LNCaP clone FGC (cell line): ENCODE measurements at regions not wholly inside any gene's neighbourhood (a gene's known extent, or its start where the extent isn't known, plus 50 kb on each side); places are given as distances from the start of the nearest gene placed in this dataset.

ENCODE experiments used
- DNase-seq: peaks from one replicate; pipeline ENCODE4 v3.0.0-alpha.2; 2011; ENCODE audit warnings: low read depth
- H3K4me3 ChIP-seq: 2 replicates; pipeline ENCODE4 v1.5.1; 2011; ENCODE audit warnings: mild to moderate bottlenecking, low read depth, low read length, control low read depth
- CTCF ChIP-seq: IDR thresholded peaks from 2 replicates; pipeline ENCODE4 v1.5.1; 2012; ENCODE audit warnings: mild to moderate bottlenecking; ENCODE audit not compliant: control insufficient read depth, insufficient read depth; ENCODE audit errors: extremely low read depth

- TF ChIP-seq CTCF = no peak
- H3K4me3 ChIP-seq = no peak overlapping the region
- DNase-seq = no peak
Observed at GRCh38 chr2:117656546-117656945, 157.9 kb upstream of the DDX18 start.

DNA sequence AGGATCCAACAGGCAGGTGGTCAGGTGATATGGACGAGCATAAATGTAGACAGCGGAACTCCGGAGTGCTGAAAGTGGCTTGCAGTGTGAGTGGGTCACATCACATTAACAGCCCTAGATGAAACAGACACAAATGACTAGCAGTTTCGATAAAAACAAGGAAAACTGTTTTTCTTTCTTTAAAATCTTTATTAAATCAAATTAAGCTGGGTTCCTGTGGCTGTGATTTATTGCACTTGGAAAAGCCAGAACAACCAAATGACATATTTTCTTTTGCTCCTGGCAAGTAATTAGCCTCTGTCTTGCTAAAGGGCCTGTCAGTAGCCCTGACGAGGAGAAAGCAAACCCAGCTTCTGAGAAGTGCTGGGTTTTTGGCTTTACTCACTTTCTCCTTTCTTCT, 152.9 kb upstream of the DDX18 start:
- DNase-seq = no peak
- H3K4me3 ChIP-seq = no peak overlapping the region
- TF ChIP-seq CTCF = no peak

GRCh38 chr2:117674172-117674571, 140.3 kb upstream of the DDX18 start:
- no peak for TF ChIP-seq CTCF
- H3K4me3 ChIP-seq = no peak overlapping the region
- no peak for DNase-seq

GRCh38 chr2:117679952-117680351, 134.5 kb upstream of the DDX18 start:
- no peak for TF ChIP-seq CTCF
- no peak overlapping the region for H3K4me3 ChIP-seq
- DNase-seq = no peak

- no peak for TF ChIP-seq CTCF
- DNase-seq = no peak
- no peak overlapping the region for H3K4me3 ChIP-seq
Observed at GRCh38 chr2:117684919-117685318, 129.6 kb upstream of the DDX18 start.

DNA sequence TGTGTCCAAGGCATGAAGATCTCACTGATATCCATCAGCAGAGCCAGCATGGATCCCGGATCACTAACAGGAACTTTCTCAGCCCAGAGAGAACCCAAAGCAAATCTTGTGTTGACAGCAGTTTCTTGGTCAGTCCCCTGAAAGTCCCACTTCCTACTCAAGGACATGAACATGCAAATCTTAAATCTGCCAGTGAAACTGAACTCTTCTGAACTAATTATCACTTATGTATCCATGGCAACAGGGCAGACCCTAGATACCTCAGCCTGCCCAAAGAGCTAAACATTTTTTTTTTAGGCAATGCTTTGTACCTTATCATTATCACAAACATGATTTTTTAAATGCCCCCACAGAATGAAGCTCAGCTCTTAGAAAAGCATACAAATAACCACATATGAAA, 127.8 kb upstream of the DDX18 start:
- TF ChIP-seq CTCF = no peak
- no peak for DNase-seq
- H3K4me3 ChIP-seq = no peak overlapping the region

GRCh38 chr2:117691595-117691994, 122.9 kb upstream of the DDX18 start:
- no peak for TF ChIP-seq CTCF
- no peak for DNase-seq
- no peak overlapping the region for H3K4me3 ChIP-seq
